Colon (tissue), 2 donors: ENCODE measurements at regions not wholly inside any gene's neighbourhood (a gene's known extent, or its start where the extent isn't known, plus 50 kb on each side); places are given as distances from the start of the nearest gene placed in this dataset.

ENCODE experiments used
- FAIRE-seq: peaks from 2 replicates; lab custom pipeline; 2012; peaks lifted over from hg19 to GRCh38; lab: Jason Lieb, UNC
- donor health status: control.
- donor health status: control.

GRCh38 chr3:162007722-162008121 is 511.1 kb downstream of the OTOL1 start:
- FAIRE-seq, result no peak

- FAIRE-seq, result no peak
These were observed 516.0 kb downstream of the OTOL1 start for GRCh38 chr3:162012633-162013032.

DNA sequence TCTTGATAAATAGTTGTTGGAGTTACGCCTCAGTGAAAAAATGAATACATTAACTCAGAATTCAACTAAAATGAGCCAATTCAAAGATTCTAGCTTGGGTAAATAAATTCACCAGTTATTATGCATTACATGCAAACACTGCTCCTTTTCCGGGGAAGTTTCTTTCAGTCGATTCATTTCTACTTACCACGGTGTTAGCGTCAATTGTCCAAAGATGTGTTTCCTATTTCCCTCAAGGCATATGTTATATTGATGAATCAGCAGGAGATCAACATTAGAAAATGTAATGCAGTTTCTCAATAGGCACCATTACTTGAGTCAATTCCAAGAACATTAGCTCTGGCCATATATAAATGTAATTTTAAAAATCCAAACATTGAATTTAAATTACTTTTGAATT is 517.7 kb downstream of the OTOL1 start:
- FAIRE-seq, result no peak

GRCh38 chr3:162015856-162016255 is 519.2 kb downstream of the OTOL1 start:
- FAIRE-seq, result no peak

- FAIRE-seq, result no peak
These were observed 523.2 kb downstream of the OTOL1 start for GRCh38 chr3:162019817-162020216.

DNA sequence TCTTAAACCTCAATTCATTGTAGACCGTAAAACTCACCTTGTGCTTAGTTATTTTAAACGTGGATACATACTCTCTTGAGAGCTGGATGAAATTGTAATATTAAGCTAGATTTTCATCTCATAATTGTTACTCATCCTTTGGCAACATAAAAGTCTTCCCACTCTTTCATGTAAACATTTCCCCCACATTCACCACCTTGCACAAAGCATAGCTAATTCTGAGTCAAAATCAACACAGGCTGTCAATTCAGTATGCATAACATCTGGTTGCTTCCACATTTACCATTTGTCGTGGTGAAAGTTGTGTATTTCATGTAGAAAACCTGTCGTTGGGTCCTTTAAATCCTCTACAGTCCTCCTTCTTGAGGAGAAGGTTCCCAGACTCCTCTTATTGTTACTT is 524.6 kb downstream of the OTOL1 start:
- FAIRE-seq, result no peak

GRCh38 chr3:162022911-162023310 is 526.3 kb downstream of the OTOL1 start:
- FAIRE-seq, result no peak

DNA sequence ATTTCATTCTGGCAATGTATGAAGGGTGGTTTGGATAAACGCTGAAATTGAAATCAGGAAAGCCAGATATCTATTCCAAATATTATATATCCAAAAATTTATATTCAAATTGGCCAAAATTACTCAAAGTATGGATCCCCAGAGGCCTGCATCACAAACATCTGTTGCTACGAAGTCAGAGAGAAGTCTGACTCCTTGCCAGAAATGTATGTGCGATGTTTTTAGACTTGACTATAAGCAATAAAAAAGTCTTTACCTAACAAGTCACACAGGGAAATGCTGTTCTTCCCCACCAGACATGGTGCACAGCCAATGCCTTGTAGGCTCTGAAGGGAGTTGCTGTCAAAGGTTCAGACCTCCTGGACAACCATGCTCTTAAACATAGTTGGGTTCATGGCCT is 533.1 kb downstream of the OTOL1 start:
- FAIRE-seq, result no peak

- no peak for FAIRE-seq
These were observed 537.8 kb downstream of the OTOL1 start for GRCh38 chr3:162034368-162034767.

DNA sequence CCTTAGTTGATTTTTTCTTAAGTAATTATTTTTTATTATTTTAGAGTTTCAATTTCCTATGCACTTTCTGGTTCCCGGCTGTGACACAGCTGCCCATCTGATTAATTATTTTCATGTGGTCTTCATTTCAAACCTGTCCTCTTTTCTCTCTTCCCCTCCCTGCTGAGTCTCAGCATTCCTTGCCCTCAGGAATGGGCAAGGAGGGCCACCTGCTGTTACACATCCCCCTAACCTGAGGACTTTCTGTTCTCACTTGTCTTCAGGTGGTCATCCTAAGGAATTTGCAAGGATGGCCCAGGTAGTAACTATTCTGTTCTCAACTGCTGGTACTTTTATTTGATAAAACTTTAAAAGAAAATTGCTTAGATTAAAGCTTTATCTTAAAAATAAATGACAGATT is 545.0 kb downstream of the OTOL1 start:
- FAIRE-seq, result no peak

DNA sequence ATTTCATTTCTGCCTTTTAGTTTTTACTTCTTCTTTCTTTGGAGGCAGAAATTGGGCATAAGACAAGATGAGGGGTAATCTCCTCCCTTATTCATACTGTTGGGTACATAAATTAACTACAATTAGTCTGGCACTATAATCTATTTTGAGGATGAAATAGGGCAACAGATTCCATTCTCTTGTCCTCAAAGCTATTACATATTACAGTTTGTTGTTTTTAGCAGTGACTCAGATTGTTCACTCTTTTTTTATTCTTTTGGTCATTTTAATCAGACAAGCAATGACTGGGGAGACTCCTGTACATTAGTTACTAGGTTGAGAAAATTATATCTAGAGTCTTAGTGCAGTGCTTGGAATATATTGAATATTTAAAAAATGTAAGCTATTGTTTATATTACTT is 556.0 kb downstream of the OTOL1 start:
- no peak for FAIRE-seq

- FAIRE-seq, result no peak
These were observed 576.1 kb downstream of the OTOL1 start for GRCh38 chr3:162072656-162073164.

DNA sequence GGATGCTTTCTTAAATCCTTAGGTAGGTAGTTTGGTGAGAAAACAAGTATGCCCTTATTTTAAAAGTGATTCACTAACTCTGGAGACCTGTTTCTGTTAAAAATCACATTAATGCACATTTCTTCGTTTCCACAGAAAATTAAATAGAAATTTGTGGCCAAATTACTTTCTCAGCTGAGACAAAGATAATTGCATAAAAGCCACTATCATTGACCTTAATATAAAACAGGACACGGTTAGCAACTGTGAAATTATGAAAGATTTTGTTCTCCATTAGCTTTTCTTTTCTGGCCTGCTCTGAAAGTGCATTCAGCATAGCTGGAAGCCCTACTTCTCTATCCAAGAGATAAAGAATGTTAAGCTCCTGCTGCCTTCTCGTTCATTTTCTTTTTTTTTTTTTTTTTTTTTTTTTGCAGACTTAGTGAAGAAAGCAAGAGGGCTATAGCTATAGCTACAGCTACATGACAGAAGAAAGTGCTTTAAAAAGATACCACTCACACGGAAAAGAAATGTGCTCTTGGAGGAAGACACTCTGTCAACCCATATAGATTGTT is 576.9 kb downstream of the OTOL1 start:
- FAIRE-seq, result no peak

- no peak for FAIRE-seq
These were observed 580.5 kb downstream of the OTOL1 start for GRCh38 chr3:162077108-162077507.

DNA sequence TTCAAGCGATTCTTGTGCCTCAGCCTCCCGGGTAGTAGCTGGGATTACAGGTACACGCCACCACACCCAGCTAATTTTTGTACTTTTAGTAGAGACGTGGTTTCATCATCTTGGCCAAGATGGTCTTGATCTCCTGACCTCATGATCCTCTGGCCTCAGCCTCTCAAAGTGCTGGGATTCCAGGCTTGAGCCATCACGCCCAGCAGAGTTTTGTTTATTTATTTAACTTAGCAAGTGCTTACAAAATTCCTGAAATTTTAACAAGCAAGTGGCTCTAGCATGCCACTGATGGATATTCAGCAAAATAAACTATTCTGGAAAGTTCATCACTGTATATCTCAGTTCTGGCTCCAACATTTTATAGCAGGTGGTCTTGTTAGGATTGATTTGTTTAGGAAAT is 585.9 kb downstream of the OTOL1 start:
- no peak for FAIRE-seq

DNA sequence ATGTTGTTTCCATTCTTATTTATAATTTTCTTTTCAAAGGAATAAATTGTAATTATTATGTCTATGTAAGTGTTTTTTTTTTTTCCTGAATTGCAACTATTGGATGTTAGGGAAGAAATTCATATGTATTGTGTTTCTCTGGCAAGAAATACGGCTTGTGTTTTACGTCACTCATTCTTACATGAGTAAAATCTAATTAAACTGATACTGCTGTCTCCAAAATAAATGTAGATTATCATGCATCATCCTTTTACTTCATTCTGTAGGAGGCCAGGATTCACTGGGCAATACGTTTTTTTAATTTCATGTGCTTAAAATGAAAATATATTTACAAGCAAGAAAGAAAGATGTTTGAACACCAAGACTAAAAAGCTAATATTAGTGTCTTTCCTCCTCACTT is 590.8 kb downstream of the OTOL1 start:
- FAIRE-seq, result no peak

DNA sequence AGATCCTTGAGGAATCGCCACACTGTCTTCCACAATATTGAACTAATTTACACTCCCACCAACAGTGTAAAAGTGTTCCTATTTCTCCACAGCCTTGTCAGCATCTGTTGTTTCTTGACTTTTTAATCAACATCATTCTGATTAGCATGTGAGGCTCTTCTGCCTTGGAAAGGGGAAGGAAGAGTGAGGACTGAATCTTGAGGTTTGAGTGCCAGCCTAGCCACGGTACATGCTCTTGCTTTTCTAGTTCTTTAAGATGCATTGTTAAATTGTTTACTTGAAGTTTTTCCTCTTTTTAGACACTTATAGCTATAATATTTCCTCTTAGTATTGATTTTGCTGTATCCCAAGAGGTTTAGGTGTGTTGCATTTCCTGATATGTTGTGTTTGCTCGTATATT is 596.1 kb downstream of the OTOL1 start:
- no peak for FAIRE-seq

GRCh38 chr3:162094301-162094700 is 597.7 kb downstream of the OTOL1 start:
- FAIRE-seq, result no peak

DNA sequence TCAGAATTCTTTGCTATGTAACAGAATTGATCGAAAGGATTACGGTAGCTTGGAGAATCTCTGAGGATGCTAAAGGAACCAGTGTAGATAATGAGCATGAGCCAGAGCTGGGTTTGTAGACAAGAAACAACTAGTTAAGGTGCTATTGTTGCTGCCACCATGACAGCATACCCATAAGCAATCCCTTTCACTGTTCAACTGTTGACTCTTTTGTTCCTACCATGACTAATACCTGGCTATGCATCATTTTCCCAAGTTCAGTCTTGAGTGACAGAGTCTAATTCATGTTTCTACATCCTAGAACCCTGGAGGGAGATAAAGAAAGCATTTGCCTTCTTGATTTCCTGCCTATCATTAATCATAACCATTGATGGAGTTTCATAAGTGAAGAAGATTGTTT is 600.3 kb downstream of the OTOL1 start:
- FAIRE-seq, result no peak

DNA sequence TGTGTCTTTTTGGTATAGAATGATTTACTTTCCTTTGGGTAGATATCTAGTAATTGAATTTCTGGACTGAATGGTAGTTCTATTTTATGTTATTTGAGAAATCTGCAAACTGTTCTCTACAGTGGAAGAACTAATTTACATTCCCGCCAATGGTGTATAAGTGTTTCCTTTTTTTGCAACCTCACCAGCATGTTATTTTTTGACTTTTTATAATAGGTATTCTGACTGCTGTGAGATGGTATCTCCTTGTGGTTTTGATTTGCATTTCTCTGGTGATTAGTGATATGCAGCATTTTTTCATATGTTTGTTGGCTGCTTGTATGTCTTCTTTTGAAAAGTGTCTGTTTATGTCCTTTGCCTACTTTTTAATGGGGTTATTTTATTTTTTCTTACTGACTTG is 607.2 kb downstream of the OTOL1 start:
- FAIRE-seq, result no peak

DNA sequence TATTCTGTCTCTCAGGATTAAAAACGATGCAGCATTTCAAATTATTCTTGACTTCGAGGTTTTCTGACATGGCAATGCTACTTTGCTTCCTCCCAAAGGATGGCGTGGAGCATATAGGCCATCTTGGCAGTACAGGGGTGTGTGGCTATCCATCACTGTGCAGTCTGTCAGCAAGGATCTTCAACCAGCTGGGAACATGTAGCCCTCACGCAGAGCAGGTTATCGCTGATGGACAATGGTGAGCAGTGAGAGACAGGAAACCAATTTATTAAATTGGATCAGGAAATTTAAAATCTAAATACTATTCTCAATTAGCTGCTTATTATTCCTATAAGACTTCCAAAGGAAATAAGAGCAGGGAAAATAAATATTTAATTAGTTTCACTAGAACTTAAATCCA is 615.3 kb downstream of the OTOL1 start:
- no peak for FAIRE-seq

DNA sequence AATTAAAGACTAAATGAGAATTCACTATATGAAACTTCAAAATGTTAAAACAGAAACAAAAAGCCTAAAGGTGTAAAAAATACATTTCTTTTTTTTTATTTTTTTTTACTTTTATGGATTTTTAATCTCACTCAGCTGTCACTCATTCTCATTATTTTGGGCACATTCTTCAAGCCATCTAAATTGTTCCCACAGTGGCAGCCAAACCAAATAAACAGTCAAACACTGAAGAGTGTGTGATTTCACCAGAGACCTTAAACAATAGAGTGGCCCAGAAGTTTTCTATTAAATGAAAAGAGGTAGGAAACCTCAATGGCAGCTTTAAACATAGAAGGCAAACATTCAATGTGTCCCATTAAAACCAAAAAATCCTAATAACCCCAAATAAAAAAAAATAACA is 616.1 kb downstream of the OTOL1 start:
- no peak for FAIRE-seq

- FAIRE-seq, result no peak
These were observed 621.4 kb downstream of the OTOL1 start for GRCh38 chr3:162117961-162118360.

DNA sequence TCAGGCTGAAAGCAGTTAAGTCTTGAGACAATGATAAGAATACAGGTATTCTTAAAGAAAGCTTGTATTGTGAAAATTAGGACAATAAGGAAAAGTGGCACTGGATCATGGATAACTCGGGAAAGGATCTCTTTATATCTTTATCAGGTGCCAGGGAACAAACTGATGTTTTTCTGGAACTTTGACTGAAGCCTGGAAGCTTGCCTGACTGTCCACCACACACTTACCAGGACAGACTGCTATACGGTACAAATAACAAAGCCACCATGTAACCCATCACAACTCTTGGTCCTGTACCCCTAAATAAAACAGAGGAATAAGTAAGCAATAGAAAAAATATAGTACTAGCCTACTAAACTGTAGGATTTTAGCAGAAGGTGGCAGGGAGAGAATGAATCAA is 623.0 kb downstream of the OTOL1 start:
- no peak for FAIRE-seq

DNA sequence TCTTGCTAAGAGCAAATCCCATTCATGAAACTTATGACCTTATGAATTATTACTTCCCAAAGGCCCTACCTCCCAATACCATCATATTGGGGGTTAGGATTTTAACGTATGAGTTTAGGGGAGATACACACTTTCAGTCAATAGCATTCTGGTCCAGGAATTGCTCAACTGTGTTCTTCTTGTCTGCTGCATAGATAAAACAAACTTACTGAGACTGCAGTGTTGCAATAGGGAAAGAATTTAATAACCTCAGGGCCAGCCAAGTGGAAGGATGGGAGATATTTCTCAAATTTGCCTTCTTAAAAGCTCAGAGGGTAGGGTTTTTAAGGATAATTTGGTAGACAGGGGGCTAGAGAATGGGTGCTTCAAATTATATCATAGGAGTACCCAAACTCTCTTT is 625.8 kb downstream of the OTOL1 start:
- no peak for FAIRE-seq
